ENCODE measurements at regions not wholly inside any gene's neighbourhood (a gene's known extent, or its start where the extent isn't known, plus 50 kb on each side); places are given as distances from the start of the nearest gene placed in this dataset.
A peak's percentile ranks its signal among the peaks of the same experiment; 100 is the strongest.
"Not testable (repeated sequence)": the region's sequence is repeated elsewhere in the genome, so short reads cannot be mapped to it uniquely, and the experiment has no call there.

GRCh38 chr2:196295005-196295404, 123.6 kb upstream of the STK17B start:
- CTCF ChIA-PET, result no interaction called here

GRCh38 chr2:196298106-196298723, 126.8 kb upstream of the STK17B start:
- H3K27me3 ChIP-seq (replicated peaks in 1 of 2; ENCODE audit: control insufficient read depth in 2 of 2, extremely low read depth in 1 of 2, insufficient read depth in 2 of 2, low read length in 1 of 2); ATAC-seq (replicated peaks in 1 of 4); H3K4me1 ChIP-seq (ENCODE audit: control insufficient read depth in 1 of 2, extremely low read depth in 1 of 2, insufficient read depth in 2 of 2, low read length in 2 of 2); H3K36me3 Mint-ChIP-seq; H3K27ac Mint-ChIP-seq; H3K9me3 ChIP-seq; H3K36me3 ChIP-seq (ENCODE audit: control insufficient read depth in 2 of 2, extremely low read depth in 1 of 2, insufficient read depth in 1 of 2, low read length in 1 of 2); POLR2A ChIA-PET; H3K4me3 Mint-ChIP-seq; H3K9me3 Mint-ChIP-seq; H3K27ac ChIP-seq (ENCODE audit: low read length); H3K4me1 Mint-ChIP-seq; H3K27me3 Mint-ChIP-seq; H3K4me3 ChIP-seq (ENCODE audit: control insufficient read depth in 1 of 2, extremely low read depth in 1 of 2, low read length in 1 of 2): not testable (repeated sequence)
- DNase-seq, result peak in 1 of 35 experiments; percentile 28
- WGBS (ENCODE audit: insufficient coverage), result 100% methylated on average over 1 of the region's 8 CpGs
- CTCF ChIA-PET, result interaction anchor here (0.5 to 1.2 kb wide), 10 partner anchors 8 to 1548 kb away, joined by 3 to 6 read pairs (median 3); no protein-coding TSS in a partner anchor

More at GRCh38 chr2:196295005-196295404, 123.6 kb upstream of the STK17B start:
- Histone ChIP-seq H3K4me3 (ENCODE audit: control insufficient read depth in 1 of 2, extremely low read depth in 1 of 2, low read length in 1 of 2) (no peak overlapping the region), H3K27me3 (replicated peaks in 1 of 2; ENCODE audit: control insufficient read depth in 2 of 2, extremely low read depth in 1 of 2, insufficient read depth in 2 of 2, low read length in 1 of 2) (no peaks in the 10 kb centered on the region), H3K9me3 (no peaks in the 10 kb centered on the region), H3K36me3 (ENCODE audit: control insufficient read depth in 2 of 2, extremely low read depth in 1 of 2, insufficient read depth in 1 of 2, low read length in 1 of 2) (no peaks in the 10 kb centered on the region), H3K4me1 (ENCODE audit: control insufficient read depth in 1 of 2, extremely low read depth in 1 of 2, insufficient read depth in 2 of 2, low read length in 2 of 2) (peaks cover 0 to 10% of the 10 kb centered on the region in 2 experiments), H3K27ac (ENCODE audit: low read length) (no peak overlapping the region)
- 78% methylated on average over 1 of the region's 1 CpG for WGBS (ENCODE audit: insufficient coverage)
- ATAC-seq (replicated peaks in 1 of 4), result no peak
- H3K4me3 Mint-ChIP-seq, result no peak overlapping the region
- DNase-seq, result no peak
- peaks cover 21 to 30% (median 25%) of the 10 kb centered on the region in 3 donors for H3K4me1 Mint-ChIP-seq
- H3K27me3 Mint-ChIP-seq, result no peaks in the 10 kb centered on the region
- no peaks in the 10 kb centered on the region for H3K36me3 Mint-ChIP-seq
- no peaks in the 10 kb centered on the region for H3K9me3 Mint-ChIP-seq
- peak overlapping the region in 1 of 2 donors; percentile 24 for H3K27ac Mint-ChIP-seq
- POLR2A ChIA-PET, result interaction anchor here in 1 of 2 donors (0.7 kb wide), 1 partner anchor 86 kb away, joined by 3 read pairs; no protein-coding TSS in a partner anchor

- Mint-ChIP-seq H3K36me3 (no peaks in the 10 kb centered on the region), H3K4me1 (peaks cover 0 to under 1% (median 0%) of the 10 kb centered on the region in 3 donors), H3K27ac (no peak overlapping the region), H3K4me3 (no peak overlapping the region), H3K27me3 (no peaks in the 10 kb centered on the region), H3K9me3 (no peaks in the 10 kb centered on the region)
- ChIA-PET CTCF (no interaction called here), POLR2A (no interaction called here)
- Histone ChIP-seq H3K4me1 (ENCODE audit: control insufficient read depth in 1 of 2, extremely low read depth in 1 of 2, insufficient read depth in 2 of 2, low read length in 2 of 2) (no peaks in the 10 kb centered on the region), H3K27me3 (replicated peaks in 1 of 2; ENCODE audit: control insufficient read depth in 2 of 2, extremely low read depth in 1 of 2, insufficient read depth in 2 of 2, low read length in 1 of 2) (no peaks in the 10 kb centered on the region), H3K36me3 (ENCODE audit: control insufficient read depth in 2 of 2, extremely low read depth in 1 of 2, insufficient read depth in 1 of 2, low read length in 1 of 2) (no peaks in the 10 kb centered on the region), H3K4me3 (ENCODE audit: control insufficient read depth in 1 of 2, extremely low read depth in 1 of 2, low read length in 1 of 2) (no peak overlapping the region), H3K9me3 (no peaks in the 10 kb centered on the region), H3K27ac (ENCODE audit: low read length) (no peak overlapping the region)
- no peak for ATAC-seq (replicated peaks in 1 of 4)
- WGBS (ENCODE audit: insufficient coverage), result 93% methylated on average over 8 of the region's 14 CpGs
- DNase-seq, result no peak
Observed at GRCh38 chr2:196307775-196308305, 136.5 kb upstream of the STK17B start.

- Histone ChIP-seq H3K9me3 (no peaks in the 10 kb centered on the region), H3K36me3 (ENCODE audit: control insufficient read depth in 2 of 2, extremely low read depth in 1 of 2, insufficient read depth in 1 of 2, low read length in 1 of 2) (no peaks in the 10 kb centered on the region), H3K27ac (ENCODE audit: low read length) (no peak overlapping the region), H3K4me1 (ENCODE audit: control insufficient read depth in 1 of 2, extremely low read depth in 1 of 2, insufficient read depth in 2 of 2, low read length in 2 of 2) (no peaks in the 10 kb centered on the region), H3K4me3 (ENCODE audit: control insufficient read depth in 1 of 2, extremely low read depth in 1 of 2, low read length in 1 of 2) (no peak overlapping the region), H3K27me3 (replicated peaks in 1 of 2; ENCODE audit: control insufficient read depth in 2 of 2, extremely low read depth in 1 of 2, insufficient read depth in 2 of 2, low read length in 1 of 2) (no peaks in the 10 kb centered on the region)
- no peaks in the 10 kb centered on the region for H3K9me3 Mint-ChIP-seq
- no peak for DNase-seq
- no peaks in the 10 kb centered on the region for H3K4me1 Mint-ChIP-seq
- POLR2A ChIA-PET, result no interaction called here
- no peak for ATAC-seq (replicated peaks in 1 of 4)
- no peaks in the 10 kb centered on the region for H3K27me3 Mint-ChIP-seq
- CTCF ChIA-PET, result no interaction called here
- no peak overlapping the region for H3K27ac Mint-ChIP-seq
- no peak overlapping the region for H3K4me3 Mint-ChIP-seq
- H3K36me3 Mint-ChIP-seq, result no peaks in the 10 kb centered on the region
Observed at GRCh38 chr2:196309691-196310090, 138.3 kb upstream of the STK17B start.

GRCh38 chr2:196314157-196314556, 142.8 kb upstream of the STK17B start:
- Mint-ChIP-seq H3K36me3 (no peaks in the 10 kb centered on the region), H3K4me1 (no peaks in the 10 kb centered on the region), H3K9me3 (no peaks in the 10 kb centered on the region), H3K4me3 (no peak overlapping the region), H3K27me3 (no peaks in the 10 kb centered on the region), H3K27ac (no peak overlapping the region)
- ATAC-seq (replicated peaks in 1 of 4) (no peak), DNase-seq (no peak)
- ChIA-PET CTCF (no interaction called here), POLR2A (no interaction called here)
- WGBS (ENCODE audit: insufficient coverage), result no CpG with 5 or more reads among the region's 1 CpG
- H3K4me3 ChIP-seq (ENCODE audit: control insufficient read depth in 1 of 2, extremely low read depth in 1 of 2, low read length in 1 of 2), result no peak overlapping the region
- no peak overlapping the region for H3K27ac ChIP-seq (ENCODE audit: low read length)
- no peaks in the 10 kb centered on the region for H3K9me3 ChIP-seq
- no peaks in the 10 kb centered on the region for H3K4me1 ChIP-seq (ENCODE audit: control insufficient read depth in 1 of 2, extremely low read depth in 1 of 2, insufficient read depth in 2 of 2, low read length in 2 of 2)
- H3K36me3 ChIP-seq (ENCODE audit: control insufficient read depth in 2 of 2, extremely low read depth in 1 of 2, insufficient read depth in 1 of 2, low read length in 1 of 2), result no peaks in the 10 kb centered on the region
- no peaks in the 10 kb centered on the region for H3K27me3 ChIP-seq (replicated peaks in 1 of 2; ENCODE audit: control insufficient read depth in 2 of 2, extremely low read depth in 1 of 2, insufficient read depth in 2 of 2, low read length in 1 of 2)

DNA sequence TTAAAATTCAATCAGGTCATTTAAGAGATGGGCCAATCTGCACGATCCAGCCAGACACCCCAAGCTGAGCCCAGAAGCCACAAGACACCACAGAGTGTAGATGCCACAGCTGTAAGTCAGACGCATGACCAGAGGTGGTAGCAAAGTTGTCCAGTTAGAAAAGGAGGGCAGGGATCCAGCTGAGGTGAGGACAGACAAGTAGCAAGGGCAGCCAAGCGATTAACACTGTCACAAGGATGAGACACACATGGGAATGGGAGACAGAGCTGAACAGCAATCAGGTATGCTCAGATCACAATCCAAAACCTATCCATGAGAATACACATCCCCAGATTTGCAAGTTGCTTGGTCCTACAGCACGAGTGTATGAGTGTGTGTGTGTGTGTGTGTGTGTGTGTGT, 143.4 kb upstream of the STK17B start:
- POLR2A ChIA-PET, result no interaction called here
- H3K4me1 Mint-ChIP-seq, result no peaks in the 10 kb centered on the region
- Histone ChIP-seq H3K9me3 (no peaks in the 10 kb centered on the region), H3K27ac (ENCODE audit: low read length) (no peak overlapping the region), H3K4me3 (ENCODE audit: control insufficient read depth in 1 of 2, extremely low read depth in 1 of 2, low read length in 1 of 2) (no peak overlapping the region), H3K4me1 (ENCODE audit: control insufficient read depth in 1 of 2, extremely low read depth in 1 of 2, insufficient read depth in 2 of 2, low read length in 2 of 2) (no peaks in the 10 kb centered on the region), H3K36me3 (ENCODE audit: control insufficient read depth in 2 of 2, extremely low read depth in 1 of 2, insufficient read depth in 1 of 2, low read length in 1 of 2) (no peaks in the 10 kb centered on the region), H3K27me3 (replicated peaks in 1 of 2; ENCODE audit: control insufficient read depth in 2 of 2, extremely low read depth in 1 of 2, insufficient read depth in 2 of 2, low read length in 1 of 2) (no peaks in the 10 kb centered on the region)
- CTCF ChIA-PET, result no interaction called here
- whole genome bisulfite sequencing (ENCODE audit: insufficient coverage), result 80% methylated on average over 1 of the region's 4 CpGs
- no peak overlapping the region for H3K27ac Mint-ChIP-seq
- DNase-seq (no peak), ATAC-seq (replicated peaks in 1 of 4) (no peak)
- no peaks in the 10 kb centered on the region for H3K9me3 Mint-ChIP-seq
- H3K27me3 Mint-ChIP-seq, result no peaks in the 10 kb centered on the region
- H3K4me3 Mint-ChIP-seq, result no peak overlapping the region
- H3K36me3 Mint-ChIP-seq, result no peaks in the 10 kb centered on the region
